ENCODE measurements at regions not wholly inside any gene's neighbourhood (a gene's known extent, or its start where the extent isn't known, plus 50 kb on each side); places are given as distances from the start of the nearest gene placed in this dataset.

DNA sequence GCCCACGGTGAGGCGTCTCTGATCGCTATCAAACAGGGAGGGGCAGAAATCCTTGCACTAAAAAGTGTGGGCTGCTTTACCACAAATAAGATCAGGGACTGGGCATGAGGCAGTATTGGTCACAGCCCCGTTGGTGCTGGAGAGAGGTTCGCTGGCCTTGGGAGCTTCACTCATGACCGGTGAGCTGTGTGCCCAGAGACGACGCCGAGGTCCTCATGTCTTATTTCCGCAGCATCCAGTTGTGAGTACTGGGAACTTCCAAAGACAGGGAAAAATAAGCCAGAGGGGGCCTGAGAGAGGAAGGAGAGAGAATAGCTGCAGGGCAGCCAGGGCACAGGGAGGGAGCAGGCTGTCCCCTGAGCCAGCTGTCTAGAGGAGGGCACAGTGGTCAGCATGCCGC lies 154.2 kb upstream of the PRKCQ start:
- no peak for DNase-seq
- TF ChIP-seq, protein P1, sequence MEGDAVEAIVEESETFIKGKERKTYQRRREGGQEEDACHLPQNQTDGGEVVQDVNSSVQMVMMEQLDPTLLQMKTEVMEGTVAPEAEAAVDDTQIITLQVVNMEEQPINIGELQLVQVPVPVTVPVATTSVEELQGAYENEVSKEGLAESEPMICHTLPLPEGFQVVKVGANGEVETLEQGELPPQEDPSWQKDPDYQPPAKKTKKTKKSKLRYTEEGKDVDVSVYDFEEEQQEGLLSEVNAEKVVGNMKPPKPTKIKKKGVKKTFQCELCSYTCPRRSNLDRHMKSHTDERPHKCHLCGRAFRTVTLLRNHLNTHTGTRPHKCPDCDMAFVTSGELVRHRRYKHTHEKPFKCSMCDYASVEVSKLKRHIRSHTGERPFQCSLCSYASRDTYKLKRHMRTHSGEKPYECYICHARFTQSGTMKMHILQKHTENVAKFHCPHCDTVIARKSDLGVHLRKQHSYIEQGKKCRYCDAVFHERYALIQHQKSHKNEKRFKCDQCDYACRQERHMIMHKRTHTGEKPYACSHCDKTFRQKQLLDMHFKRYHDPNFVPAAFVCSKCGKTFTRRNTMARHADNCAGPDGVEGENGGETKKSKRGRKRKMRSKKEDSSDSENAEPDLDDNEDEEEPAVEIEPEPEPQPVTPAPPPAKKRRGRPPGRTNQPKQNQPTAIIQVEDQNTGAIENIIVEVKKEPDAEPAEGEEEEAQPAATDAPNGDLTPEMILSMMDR (IDR thresholded peaks at IDR 0.05): no peak
- no peak for TF ChIP-seq POLR2A (IDR thresholded peaks at IDR 0.05)
- intact Hi-C loops (cut with DNase I; ENCODE audit: low total_unique reads): no loop called here
- Histone ChIP-seq H3K9me3 (no peaks in the 10 kb centered on the region), H3K27me3 (no peaks in the 10 kb centered on the region), H3K4me1 (no peaks in the 10 kb centered on the region), H3K27ac (no peak overlapping the region), H3K4me3 (no peak overlapping the region), H3K36me3 (no peaks in the 10 kb centered on the region)

DNA sequence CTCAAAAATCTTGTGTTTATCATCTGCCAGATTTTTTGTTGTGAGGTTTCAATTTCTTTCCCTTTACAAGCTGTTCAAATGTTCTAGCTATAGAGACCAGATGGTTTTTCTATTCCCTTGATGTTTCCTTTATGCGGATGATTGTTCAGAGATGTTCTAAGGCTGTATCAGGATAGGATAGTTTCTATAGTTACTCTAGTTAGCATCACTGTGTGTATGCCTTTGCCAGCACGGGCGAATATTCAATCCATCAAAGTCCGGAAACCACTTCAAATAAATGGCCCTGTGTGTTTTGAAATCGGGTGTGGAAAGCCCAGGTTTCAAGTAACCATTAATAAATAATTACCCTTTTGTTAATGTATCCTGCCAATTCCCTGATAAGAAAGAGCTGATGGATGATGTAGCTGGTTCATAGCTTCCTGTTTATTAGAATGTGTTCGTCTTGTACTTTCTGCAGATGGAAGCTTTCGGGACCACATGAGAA lies 149.8 kb upstream of the PRKCQ start:
- intact Hi-C loops (cut with DNase I; ENCODE audit: low total_unique reads): no loop called here

DNA sequence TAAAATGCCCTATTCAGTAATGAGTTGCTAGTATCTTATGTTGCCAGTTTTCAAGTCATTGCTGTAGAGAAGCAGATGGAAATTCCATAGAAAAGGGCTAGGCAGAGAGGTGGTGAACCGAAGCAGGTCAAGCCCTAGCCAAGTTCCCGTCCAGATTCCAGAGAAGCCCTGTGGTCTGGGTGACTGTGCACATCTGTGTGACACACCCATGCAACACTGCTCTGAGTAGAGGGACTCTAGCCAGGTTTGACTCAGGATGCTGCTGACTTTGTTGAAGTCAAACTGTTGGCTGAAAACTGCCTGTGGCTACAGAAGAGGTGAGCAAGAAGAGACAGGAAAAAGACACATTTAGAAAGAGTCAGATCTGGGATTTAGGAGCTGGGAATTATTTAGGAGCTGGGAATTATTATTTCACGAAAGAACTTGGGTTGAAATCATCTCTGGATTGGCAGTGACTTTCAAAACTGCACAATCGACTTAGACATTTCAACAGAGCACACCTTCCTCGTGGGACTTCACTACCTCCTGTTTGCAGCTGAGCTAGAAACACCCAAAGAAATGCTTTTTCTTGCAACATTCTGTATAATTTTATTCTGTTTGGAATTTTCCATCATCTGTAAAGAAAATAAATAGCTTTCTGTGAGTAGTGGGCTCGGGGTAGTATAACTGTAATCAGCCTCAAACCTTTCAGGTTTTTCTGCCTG lies 149.1 kb upstream of the PRKCQ start:
- H3K9me3 ChIP-seq: no peaks in the 10 kb centered on the region
- H3K4me3 ChIP-seq: no peak overlapping the region
- H3K4me1 ChIP-seq: no peaks in the 10 kb centered on the region
- no peaks in the 10 kb centered on the region for H3K27me3 ChIP-seq
- no peak overlapping the region for H3K27ac ChIP-seq
- no peak for TF ChIP-seq POLR2A (IDR thresholded peaks at IDR 0.05)
- TF ChIP-seq, protein P1 (IDR thresholded peaks at IDR 0.05): no peak
- intact Hi-C loops (cut with DNase I; ENCODE audit: low total_unique reads): no loop called here
- DNase-seq: no peak
- no peaks in the 10 kb centered on the region for H3K36me3 ChIP-seq

More for the DNA sequence above, 149.8 kb upstream of the PRKCQ start:
- no peaks in the 10 kb centered on the region for H3K36me3 ChIP-seq
- no peaks in the 10 kb centered on the region for H3K9me3 ChIP-seq
- no peak overlapping the region for H3K27ac ChIP-seq
- H3K27me3 ChIP-seq: no peaks in the 10 kb centered on the region
- TF ChIP-seq, protein P1 (IDR thresholded peaks at IDR 0.05): no peak
- no peak for TF ChIP-seq POLR2A (IDR thresholded peaks at IDR 0.05)
- DNase-seq: no peak
- no peaks in the 10 kb centered on the region for H3K4me1 ChIP-seq
- no peak overlapping the region for H3K4me3 ChIP-seq

DNA sequence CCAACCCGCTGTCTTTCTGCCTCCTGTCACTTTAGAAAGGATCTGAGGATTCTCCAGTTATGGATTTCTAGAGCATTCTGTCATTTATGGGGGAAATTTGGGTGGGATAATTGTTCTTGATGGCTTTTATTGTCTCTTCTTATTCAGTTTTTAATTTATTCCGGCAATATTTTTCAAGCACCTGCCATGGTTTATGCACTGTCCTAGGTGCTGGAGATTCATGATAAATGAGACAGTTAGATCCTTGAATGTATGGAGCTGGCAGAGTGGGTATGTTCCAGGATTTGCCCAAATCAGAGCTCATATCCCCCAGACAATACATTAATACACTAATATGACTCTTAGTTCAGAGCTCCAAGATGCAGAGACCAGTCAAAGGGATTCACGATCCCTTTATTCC lies 146.8 kb upstream of the PRKCQ start:
- H3K9me3 ChIP-seq: no peaks in the 10 kb centered on the region
- TF ChIP-seq, protein P1 (IDR thresholded peaks at IDR 0.05): no peak
- no peak for TF ChIP-seq POLR2A (IDR thresholded peaks at IDR 0.05)
- no peak for DNase-seq
- intact Hi-C loops (cut with DNase I; ENCODE audit: low total_unique reads): no loop called here
- no peak overlapping the region for H3K4me3 ChIP-seq
- no peaks in the 10 kb centered on the region for H3K36me3 ChIP-seq
- H3K27me3 ChIP-seq: no peaks in the 10 kb centered on the region
- H3K4me1 ChIP-seq: no peaks in the 10 kb centered on the region
- H3K27ac ChIP-seq: no peak overlapping the region

DNA sequence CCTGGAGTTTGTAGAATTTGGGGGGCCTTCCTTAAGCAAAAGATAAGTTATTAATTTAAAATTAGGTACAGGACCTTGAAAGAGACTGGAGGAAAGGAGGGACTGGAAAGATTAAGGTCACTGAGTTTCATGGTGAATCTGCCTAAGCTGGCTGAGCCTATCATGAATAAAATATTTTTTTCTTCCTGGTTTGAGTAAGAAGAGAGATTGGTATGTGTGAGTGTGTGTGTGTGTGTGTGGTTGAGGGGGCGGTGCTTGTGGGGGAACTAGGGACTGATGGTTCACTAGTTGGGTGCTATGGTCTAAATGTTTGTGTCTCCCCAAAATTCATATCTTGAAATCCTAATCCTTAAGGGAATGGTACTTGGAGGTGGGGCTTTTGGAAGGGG lies 142.5 kb upstream of the PRKCQ start:
- peak overlapping the region; percentile 10 to 82 for H3K27ac ChIP-seq
- no peaks in the 10 kb centered on the region for H3K9me3 ChIP-seq
- no peaks in the 10 kb centered on the region for H3K4me1 ChIP-seq
- no peak overlapping the region for H3K4me3 ChIP-seq
- no peaks in the 10 kb centered on the region for H3K27me3 ChIP-seq
- no peak for DNase-seq
- intact Hi-C loops (cut with DNase I; ENCODE audit: low total_unique reads): no loop called here
- TF ChIP-seq, protein P1 (IDR thresholded peaks at IDR 0.05): no peak
- no peak for TF ChIP-seq POLR2A (IDR thresholded peaks at IDR 0.05)
- no peaks in the 10 kb centered on the region for H3K36me3 ChIP-seq
